Lower leg skin (tissue), 3 donors: ENCODE measurements at regions not wholly inside any gene's neighbourhood (a gene's known extent, or its start where the extent isn't known, plus 50 kb on each side); places are given as distances from the start of the nearest gene placed in this dataset.

Source experiments
- CTCF ChIP-seq, 3 donors: fragments of 450-650 bp; IDR thresholded peaks; one replicate each; pipeline ENCODE4 v1.5.1; 2016; ENCODE audit warnings: antibody characterized with exemption in 3 of 3, mild to moderate bottlenecking in 3 of 3, moderate library complexity in 2 of 3
- POLR2A ChIP-seq, 2 donors: fragments of 450-650 bp; IDR thresholded peaks; one replicate each; pipeline ENCODE4 v1.6.1; 2016 to 2017; ENCODE audit warnings: antibody characterized with exemption in 2 of 2, mild to moderate bottlenecking in 1 of 2, moderate library complexity in 1 of 2

- TF ChIP-seq CTCF (IDR thresholded peaks at IDR 0.05) (no peak), POLR2A (IDR thresholded peaks at IDR 0.05) (no peak)
Measured at GRCh38 chr11:129705933-129706332, 109.7 kb upstream of the TMEM45B start.
